HG03139 (cell line): ENCODE measurements at regions not wholly inside any gene's neighbourhood (a gene's known extent, or its start where the extent isn't known, plus 50 kb on each side); places are given as distances from the start of the nearest gene placed in this dataset.
"Not testable (repeated sequence)": the region's sequence is repeated elsewhere in the genome, so short reads cannot be mapped to it uniquely, and the experiment has no call there.

Experiments used
- ATAC-seq: cut with Tn5 transposase; IDR thresholded peaks from one replicate; pipeline ENCODE4 v1.9.1; 2021; ENCODE audit not compliant: unreplicated experiment

DNA sequence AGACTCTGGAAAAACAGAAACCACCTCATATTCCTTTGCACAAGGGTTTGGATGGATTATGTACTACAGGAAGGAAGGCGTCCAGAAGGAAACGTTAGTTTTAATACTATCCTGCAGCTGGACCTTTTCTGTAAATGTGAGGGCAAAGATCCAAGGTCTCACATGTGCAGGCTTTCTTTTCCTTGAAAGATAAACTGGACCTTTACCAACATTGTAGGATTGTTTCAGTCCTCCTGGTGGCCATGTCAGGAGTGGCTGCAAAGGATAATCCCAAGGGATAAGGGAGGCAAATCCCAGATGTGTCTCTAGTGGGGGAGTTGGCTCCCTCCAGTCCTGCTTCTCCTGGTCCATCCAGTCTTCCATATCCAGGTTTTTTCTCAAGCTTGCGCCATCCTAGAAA, 397.5 kb downstream of the HTR1A start:
- no peak for ATAC-seq

DNA sequence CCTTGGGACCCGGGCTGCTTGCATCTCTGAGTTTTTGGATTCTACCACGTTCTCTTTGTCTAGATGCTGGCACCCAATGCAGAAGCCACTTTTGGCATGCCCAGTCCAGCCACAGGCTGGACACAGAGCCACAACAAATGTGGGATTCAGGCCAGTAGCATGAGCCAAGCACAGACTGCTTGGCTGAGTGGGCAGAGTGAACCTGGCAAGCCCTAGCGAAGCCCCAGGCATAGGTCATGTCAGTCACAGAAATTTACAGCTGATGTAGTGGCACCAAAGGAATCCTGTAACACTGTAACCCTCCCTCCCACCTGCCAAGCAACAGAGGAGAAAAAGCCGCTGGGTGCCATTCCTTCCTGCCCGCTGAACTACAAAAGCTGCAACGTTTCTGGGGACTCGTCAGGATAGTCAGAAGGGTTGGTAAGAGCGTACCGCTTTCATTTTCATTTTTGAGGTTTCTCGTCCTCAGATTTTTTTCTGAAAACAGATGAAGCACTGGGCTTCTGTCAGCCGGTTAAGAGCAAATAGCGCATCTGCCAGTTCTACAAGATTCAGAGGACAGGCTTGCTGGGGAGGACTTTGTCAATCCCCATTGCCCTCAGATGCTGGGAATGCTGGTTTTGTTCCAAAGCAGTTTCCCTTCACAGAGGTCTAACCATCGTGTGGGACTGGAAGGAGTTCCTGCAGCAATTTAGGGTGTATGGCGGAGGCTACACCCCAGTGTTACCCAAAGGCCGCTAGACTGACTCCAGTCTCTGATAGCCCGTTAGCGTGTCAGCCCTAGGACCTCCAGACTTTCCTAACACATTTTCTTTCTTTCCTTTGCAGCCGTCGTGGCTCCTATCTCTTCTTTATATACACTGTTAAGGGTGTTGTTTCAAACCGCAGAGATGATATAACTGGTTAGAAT, 399.0 kb downstream of the HTR1A start:
- no peak for ATAC-seq

DNA sequence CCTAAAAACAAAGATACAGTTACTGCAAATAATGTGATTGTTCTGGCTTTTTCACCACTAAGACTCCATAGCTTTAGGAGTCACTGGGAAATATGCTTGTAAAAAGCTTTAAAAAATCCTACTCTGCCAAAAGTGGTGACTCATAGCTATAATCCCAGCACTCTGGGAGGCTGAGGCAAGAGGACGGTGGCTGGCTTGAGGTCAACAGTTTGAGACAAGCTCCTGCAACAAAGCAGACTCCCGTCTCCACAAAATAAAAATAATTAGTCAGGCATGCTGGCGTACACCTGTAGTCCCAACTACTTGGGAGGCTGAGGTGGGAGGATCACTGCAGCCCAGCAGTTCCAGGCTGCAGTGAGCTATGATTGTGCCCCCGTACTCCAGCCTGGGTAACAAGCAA, 406.4 kb downstream of the HTR1A start:
- no peak for ATAC-seq

DNA sequence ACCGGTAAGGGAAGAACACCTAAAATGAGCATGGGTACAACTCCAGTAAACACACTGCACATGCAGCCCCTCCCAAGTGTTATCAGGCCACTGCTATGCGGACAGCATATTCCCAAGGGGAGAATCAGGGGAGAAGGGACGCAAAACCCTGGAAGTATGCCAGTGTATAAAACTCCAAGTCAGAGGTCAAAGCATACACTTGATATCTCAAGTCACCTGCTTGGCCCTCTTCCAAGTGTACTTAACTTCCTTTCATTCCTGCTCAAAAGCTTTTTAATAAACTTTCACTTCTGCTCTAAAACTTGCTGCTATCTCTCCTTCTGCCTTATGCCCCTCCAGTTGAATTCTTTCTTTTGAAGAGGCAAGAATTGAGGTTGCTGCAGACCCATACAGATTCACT, 408.1 kb downstream of the HTR1A start:
- ATAC-seq = no peak

DNA sequence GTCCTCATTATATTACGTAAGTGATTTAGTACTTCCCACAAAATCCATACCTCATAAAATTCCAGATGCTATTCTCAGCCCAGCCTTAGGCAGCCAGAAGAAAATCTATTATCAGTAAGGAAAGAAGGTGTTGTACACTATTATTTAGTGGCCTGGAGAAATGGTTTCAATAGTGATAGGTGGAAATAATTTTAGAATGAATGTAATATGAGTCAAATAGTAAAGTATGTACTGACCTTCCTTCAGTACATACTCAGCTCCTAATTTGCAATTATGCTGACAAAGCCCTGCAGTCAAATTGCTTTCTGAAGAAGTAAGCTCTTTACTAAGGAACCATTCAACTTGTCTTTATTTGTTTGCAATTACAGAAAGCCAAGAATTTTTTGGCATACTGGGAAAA, 409.2 kb downstream of the HTR1A start:
- no peak for ATAC-seq

DNA sequence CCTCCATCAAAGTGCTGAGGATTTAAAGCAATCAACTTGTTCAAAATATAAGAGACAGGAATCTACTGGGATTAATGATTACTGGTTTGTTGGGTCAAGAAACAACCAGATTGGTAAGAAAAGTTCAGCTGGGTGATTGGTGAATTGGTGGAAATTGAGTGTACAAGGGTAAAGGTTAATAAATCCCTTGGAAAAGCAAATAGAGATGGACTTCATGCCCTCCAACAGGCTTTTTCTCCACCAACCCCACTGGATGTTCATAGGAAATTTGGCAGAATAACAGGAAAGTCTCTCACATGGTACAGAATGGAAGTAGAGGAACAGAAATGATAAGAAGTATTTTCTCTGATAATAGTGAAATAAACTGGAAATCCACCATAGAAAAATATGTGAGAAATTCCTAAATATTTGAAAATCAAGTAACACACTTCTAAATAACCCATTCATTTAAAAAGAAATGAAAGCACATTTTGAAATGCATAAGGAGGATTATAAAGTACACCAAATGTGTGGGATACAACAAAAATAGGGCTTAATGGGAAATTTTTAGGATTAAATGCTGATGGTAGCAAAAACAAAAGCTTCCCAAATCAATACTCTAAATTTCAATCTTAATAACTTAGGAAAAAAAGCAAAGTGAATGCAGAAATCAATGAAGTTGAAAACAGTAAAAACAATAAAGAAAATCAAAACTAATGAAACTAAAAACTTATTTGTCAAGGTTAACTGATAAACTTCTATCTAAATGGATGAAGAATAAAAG, 426.2 kb downstream of the HTR1A start:
- ATAC-seq = no peak

DNA sequence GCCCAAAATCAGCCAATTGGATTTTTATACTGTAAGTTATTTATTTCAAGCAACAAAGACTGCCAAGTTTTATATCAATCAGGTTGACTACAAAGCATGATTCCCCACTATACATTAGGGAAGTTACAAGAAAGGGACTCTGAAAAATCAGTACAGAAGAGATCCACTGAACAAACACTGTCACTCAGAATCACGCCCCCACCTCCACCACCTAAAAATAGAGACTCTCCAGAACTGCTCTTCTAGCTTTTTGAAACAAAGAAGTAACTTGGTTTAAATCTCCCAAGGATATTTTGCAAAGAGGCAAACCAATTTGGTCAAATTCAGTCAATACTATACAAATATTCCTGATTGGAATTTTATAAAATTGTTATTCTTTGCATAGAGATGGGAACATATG, 438.0 kb downstream of the HTR1A start:
- ATAC-seq = no peak

DNA sequence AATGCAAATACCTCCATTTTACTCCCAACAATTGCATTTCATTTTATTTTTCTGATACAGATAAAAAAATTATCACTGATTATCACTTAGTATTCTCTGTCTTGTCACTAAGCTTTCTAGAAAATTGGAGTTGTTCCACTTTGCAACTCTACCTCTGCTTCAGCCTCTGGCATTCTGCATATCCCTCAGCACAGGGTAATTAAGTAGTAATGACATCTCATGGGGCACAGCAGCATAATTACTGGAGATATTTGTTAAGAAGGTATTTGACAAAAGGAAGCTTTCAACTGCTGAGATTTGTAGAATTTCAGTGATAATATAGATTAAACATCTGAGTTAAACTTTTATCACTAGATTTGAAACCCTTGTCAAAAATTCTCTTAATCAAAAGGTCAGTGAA, 446.2 kb downstream of the HTR1A start:
- no peak for ATAC-seq

DNA sequence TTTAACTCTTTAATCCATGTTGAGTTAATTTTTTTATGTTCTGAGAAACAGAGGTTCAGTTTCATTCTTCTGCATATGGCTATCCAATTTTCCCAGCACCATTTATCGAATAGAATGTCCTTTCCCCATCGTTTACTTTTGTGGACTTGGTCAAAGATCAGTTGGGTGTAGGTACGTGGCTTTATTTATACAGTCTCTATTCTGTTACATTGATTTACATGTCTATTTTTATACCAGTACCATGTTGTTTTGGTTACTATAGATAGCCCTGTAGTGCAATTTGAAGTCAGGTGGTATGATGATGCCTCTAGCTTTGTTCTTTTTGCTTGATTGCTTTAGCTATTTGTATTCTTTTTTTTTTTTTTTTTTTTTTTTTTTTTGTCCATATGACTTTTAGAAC, 462.0 kb downstream of the HTR1A start:
- ATAC-seq = no peak

DNA sequence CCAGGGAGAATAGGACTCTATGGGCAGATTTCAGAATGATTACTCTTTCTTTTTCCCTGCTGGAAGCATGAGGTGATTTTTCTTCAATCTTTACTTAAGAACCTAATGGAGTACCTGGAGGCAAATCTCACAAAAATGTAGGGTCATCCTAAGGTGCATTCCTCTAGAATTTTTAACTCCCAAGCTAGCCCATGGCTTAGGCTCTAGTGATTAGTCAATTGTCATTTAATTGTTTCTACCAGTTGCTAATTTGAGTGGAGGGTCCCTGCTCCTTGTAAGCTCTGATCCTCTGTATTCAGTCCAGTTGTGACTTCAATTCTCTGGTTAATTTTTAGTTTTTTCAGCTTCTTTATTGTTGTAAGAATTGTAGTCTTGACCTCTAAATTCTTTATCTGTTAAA, 467.0 kb downstream of the HTR1A start:
- ATAC-seq = no peak

DNA sequence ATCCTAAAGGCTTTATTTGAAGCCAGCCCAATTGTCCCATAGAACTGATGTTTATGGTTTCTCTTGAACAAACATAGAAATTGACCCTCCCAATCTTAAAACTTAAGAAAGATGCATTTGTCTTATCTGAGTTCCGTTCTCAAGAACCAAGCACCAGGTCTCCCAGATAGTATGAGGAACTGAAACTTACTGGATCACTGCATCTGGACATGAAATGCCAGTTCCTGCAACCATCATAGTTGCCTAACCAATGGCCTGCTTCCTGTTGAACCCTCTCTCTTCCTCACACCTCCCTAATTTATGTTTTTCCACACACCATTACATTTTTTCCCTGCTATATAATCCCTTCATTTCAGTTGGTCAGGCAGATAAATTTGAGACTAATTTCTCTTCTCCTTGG, 478.9 kb downstream of the HTR1A start:
- ATAC-seq = no peak

DNA sequence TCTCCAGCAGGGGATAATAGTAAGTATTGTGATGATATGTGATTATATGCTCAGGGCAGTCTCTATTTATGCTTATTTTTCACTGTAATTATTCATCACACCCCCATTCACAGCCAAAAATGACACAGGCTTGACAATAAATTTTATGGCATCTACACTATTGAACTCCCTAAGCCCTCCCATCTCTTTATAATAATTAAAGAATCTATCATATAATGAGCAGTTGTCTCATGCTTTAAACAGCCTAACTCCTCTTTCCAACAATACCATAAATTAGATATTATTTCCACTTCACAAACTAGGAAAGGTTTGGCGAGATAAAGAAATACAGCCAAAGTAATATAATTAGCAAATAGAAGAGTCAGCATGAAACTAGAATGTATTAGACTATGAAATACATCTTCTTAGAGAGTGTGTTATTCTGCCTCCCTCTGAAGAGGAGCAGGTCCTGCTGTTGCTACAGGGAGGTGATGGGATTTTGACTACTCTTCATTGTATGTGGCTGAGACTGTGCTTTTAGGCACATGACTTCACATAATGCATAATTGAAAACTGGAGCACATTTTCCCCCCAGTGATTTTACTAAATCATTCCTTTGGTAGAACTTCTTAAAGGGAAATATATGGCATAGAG, 488.8 kb downstream of the HTR1A start:
- ATAC-seq = no peak

DNA sequence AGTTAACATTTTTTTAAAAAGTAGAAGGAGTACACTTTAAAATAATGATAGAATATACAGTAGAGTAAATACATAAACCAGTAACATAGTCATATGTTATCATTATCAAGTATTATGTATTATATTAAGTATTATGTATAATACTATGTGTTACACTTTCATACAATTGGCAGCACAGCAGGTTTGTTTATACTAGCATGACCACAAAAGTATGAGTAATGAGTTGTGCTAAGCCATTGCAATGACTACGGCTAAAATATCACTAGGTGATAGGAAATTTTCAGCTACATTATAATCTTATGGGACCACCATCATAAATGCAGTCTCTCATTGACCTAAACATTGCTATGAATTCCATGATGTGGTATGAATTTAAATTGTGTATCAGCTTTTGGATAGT, 506.0 kb downstream of the HTR1A start:
- no peak for ATAC-seq

DNA sequence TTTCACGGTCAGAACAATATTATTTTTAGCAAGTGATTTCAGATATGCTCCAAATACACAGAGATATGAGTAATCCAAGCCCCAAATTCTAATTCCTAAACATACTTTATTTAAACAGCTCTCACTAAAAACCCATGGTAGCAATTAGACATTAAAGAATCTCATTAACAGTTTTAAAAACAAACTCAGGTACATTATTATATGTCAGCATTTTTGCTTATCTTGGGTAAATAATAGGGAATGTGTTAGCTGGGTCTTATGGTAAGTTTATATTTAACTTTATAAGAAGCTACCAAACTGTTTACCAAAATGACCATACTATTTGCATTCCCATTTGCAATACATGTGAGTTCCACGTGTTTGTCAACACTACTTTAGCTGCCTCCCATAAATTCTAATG, 511.1 kb downstream of the HTR1A start:
- ATAC-seq = no peak

DNA sequence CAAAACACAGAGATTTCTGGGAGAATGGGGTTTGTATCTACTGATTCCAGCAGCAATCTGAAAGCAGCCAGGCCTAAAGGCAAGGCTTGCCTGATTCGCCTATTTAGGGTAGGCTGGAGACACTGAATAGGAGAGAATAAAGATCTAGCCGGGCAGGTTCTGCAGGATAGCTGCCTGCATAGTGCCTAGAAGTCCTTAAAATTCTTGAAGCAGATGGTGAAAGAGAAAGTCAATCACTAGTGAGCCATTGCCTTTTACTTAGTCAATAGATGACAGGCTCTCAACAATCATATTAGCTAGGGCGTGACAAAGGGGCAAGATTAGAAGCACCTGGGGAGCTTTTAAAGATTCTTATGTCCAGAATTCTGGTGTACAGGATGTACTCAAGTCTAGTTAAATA, 522.7 kb downstream of the HTR1A start:
- ATAC-seq = no peak

DNA sequence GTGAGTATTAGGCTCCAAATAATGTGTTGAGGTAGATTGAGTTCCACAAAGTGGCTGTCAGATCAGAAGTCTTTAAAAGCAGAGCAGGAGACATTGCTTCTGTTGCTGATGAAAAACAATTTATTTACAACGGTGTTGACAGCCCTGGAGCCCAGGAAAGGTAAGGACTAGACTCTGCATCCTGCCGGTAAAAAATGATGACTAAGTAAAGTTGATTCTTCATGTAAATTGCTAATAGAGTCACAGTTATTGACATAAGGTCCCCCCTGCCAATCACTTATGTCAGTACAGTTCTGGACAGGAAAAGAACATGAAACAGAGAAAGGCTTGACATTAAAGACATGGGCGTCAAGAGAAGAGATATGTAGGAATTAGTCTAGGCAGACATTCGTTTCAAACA, 552.5 kb downstream of the HTR1A start:
- no peak for ATAC-seq

DNA sequence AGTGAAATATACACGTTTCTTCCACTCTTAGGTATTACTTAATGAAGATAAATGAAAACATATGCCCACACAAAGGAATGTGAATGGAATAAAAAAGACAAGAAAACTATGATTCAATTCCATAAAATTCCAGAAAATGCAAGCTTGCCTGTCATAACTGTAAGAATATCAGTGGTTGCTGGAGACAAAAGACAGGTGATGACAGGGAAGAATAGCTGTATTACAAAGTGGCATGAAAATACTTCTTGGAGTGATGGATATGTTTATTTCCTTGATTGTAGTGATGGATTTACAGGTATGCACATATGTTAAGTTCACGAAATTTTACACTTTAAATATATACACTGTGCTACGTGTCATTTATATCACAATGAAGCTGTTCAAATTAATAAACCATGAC, 553.3 kb downstream of the HTR1A start:
- no peak for ATAC-seq

DNA sequence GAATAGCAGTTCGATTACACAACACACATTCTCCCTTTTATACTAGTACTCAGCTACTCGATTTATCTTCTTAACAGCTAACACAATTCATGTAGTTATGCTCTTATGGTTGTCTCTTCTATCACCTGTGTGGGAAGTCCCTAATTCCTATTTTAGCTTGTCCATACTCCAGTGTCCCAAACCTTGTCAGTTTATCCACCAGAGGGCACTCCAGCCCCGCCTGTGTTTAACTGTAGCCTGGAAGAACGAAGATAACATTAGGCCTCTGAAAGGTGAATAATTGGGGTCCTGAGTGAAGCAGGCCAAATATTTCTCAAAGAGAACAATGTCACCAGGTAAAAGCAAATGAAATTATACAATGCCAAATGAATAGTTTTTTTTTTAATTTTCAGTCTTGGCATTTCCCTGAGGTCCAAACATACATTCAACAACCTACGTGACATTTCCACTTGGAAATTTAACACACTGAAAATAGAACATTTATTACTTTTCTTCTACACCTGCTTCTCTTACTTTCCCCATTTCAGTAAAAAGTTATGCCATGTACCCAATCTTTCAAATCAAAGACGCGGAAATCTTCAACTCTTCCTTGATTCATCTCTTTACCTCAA, 560.7 kb downstream of the HTR1A start:
- no peak for ATAC-seq

DNA sequence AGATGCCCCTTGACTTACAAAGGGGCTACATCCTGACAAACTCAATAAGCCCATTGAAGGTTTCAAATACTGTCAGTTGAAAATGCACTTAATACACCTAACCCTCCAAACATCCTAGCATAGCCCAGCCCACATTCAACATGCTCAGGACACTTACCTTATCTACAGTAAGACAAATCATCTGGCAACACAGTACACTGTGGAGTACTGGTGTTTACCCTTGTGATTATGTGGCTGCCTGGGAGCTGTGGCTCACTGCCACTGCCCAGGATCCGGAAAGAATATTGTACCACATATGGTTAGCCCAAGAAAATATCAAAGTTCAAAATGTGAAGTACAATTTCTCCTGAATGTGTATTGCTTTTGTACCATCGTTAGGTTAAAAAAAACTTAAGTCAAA, 562.2 kb downstream of the HTR1A start:
- no peak for ATAC-seq

DNA sequence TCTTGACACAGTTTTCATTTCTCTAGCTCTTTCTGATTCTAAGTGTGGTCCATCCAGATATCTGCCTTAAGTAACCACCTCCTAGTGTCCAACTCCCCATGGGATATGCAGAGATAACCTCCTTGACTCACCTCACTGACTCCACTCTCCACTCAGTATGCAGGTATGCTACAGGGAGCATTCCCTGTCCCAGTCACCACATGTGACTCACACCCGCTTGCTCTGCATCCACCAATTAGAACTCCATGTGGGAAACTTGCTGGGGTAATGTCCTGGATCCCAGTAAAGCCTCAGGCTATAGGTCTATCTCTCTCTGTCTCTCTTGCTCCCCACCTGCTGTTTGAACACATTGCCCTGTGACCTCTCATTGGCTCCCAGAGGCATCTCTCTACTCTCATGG, 563.9 kb downstream of the HTR1A start:
- no peak for ATAC-seq

DNA sequence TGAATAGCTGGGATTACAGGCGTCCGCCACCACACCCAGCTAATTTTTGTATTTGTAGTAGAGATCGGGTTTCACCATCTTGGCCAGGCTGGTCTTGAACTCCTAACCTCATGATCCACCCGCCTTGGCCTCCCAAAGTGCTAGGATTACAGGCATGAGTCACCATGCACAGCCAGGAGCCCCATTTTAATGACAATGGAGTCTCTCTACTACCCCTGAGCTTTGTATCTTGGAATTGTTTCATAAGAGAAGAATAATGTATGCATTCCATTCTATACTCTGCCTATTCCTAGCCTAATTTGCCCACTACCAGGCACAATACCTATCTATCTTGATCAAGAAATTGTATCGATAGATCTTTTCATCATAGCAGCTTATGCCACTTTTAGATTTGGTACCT, 574.1 kb downstream of the HTR1A start:
- ATAC-seq = not testable (repeated sequence)

DNA sequence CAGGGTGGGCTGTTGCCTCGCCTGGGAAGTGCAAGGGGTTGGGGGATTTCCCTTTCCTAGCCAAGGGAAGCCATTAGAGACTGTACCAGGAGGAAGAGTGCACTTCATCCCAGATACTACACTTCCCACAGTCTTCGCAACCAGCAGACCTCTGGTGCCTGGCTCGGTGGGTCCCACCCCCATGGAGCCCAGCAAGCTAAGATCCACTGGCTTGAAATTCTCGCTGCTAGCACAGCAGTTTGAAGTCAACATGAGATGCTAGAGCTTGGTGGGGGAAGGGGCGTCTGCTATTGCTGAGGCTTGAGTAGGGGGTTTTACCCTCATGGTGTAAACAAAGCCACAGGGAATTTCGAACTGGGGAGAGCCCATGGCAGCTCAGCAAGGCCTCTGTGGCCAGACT, 586.4 kb downstream of the HTR1A start:
- no peak for ATAC-seq
